Left lung (tissue), 4 donors: ENCODE measurements at regions not wholly inside any gene's neighbourhood (a gene's known extent, or its start where the extent isn't known, plus 50 kb on each side); places are given as distances from the start of the nearest gene placed in this dataset.

Experiments used
- ATAC-seq: fragments of 200-7000 bp; cut with Tn5 transposase; one replicate; pipeline ENCODE4 v1.9.1; 2020; ENCODE audit warnings: moderate library complexity
- DNase-seq, 4 donors: peaks; one replicate each; pipeline ENCODE4 v3.0.0-alpha.2; 2013 to 2020
- H3K27ac ChIP-seq, 2 donors: fragments of 200-600 bp; sonication (generic) in 1 of 2; one replicate each; pipeline versions ENCODE4 v1.5.0 to v1.8.0; 2020 to 2021
- H3K27me3 ChIP-seq, 2 donors: fragments of 200-600 bp; sonication (generic) in 1 of 2; one replicate each; pipeline versions ENCODE4 v1.5.0 to v1.8.0; 2020 to 2021
- H3K36me3 ChIP-seq, 2 donors: fragments of 200-600 bp; sonication (generic) in 1 of 2; one replicate each; pipeline versions ENCODE4 v1.5.0 to v1.8.0; 2020 to 2021
- H3K4me1 ChIP-seq, 2 donors: fragments of 200-600 bp; one replicate each; pipeline ENCODE4 v1.8.0; 2021
- H3K4me3 ChIP-seq, 2 donors: fragments of 200-600 bp; sonication (generic) in 1 of 2; one replicate each; pipeline versions ENCODE4 v1.5.0 to v1.8.0; 2020 to 2021; ENCODE audit warnings: mild to moderate bottlenecking in 1 of 2
- H3K9me3 ChIP-seq, 2 donors: fragments of 200-600 bp; sonication (generic) in 1 of 2; one replicate each; pipeline versions ENCODE4 v1.5.0 to v1.8.0; 2020 to 2021
- intact Hi-C, 2 donors: fragments of 100-400 bp; cut with DNase I; formaldehyde crosslinking; loops; one replicate each; pipeline versions ENCODE4 v1.11.2 to v1.14.2; 2022
- TF ChIP-seq, protein P1 (sequence below), 2 donors: fragments of 200-600 bp; sonication (generic) in 1 of 2; IDR thresholded peaks; one replicate each; pipeline versions ENCODE4 v1.5.0 to v1.8.0; 2021; ENCODE audit warnings: antibody characterized with exemption in 2 of 2
- donor health status: DM: no; HTN: yes; CAD: no.
- donor health status: DM: no; HTN: no; CAD: no.

DNA sequence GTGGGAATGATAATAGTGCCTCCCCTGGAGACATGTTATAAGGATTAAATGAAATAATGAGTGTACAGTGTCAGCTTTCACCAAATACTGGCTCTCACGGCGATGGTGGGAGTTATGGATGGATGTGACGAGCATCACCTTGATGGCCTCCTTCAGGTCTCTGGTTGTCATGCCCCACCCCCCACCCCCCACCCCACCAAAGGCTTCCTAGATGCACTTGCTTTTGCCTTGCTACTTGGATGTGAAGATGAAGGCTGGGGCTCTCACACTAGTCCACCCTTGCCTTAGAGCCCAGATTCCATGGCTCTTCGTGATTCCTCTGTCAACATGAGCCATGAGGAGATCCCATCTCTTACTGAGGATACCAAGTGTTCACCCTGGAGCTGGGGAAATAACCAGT, 412.3 kb downstream of the NPHP4 start:
- ATAC-seq = no peak
- no peaks in the 10 kb centered on the region for H3K4me1 ChIP-seq
- intact Hi-C loops = no loop called here

GRCh38 chr1:5578690-5579089, 413.5 kb downstream of the NPHP4 start:
- H3K36me3 ChIP-seq = no peaks in the 10 kb centered on the region
- no peaks in the 10 kb centered on the region for H3K9me3 ChIP-seq
- no peak for ATAC-seq
- no peak for DNase-seq
- intact Hi-C loops = no loop called here
- H3K27me3 ChIP-seq = peaks cover 0 to 26% of the 10 kb centered on the region in 2 donors
- H3K4me1 ChIP-seq = no peaks in the 10 kb centered on the region
- no peak overlapping the region for H3K4me3 ChIP-seq
- no peak overlapping the region for H3K27ac ChIP-seq
- TF ChIP-seq, protein P1, sequence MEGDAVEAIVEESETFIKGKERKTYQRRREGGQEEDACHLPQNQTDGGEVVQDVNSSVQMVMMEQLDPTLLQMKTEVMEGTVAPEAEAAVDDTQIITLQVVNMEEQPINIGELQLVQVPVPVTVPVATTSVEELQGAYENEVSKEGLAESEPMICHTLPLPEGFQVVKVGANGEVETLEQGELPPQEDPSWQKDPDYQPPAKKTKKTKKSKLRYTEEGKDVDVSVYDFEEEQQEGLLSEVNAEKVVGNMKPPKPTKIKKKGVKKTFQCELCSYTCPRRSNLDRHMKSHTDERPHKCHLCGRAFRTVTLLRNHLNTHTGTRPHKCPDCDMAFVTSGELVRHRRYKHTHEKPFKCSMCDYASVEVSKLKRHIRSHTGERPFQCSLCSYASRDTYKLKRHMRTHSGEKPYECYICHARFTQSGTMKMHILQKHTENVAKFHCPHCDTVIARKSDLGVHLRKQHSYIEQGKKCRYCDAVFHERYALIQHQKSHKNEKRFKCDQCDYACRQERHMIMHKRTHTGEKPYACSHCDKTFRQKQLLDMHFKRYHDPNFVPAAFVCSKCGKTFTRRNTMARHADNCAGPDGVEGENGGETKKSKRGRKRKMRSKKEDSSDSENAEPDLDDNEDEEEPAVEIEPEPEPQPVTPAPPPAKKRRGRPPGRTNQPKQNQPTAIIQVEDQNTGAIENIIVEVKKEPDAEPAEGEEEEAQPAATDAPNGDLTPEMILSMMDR (IDR thresholded peaks at IDR 0.05) = no peak

More for the DNA sequence above, 412.3 kb downstream of the NPHP4 start:
- DNase-seq = no peak
- TF ChIP-seq, protein P1 (IDR thresholded peaks at IDR 0.05) = no peak
- Histone ChIP-seq H3K27me3 (peaks cover 0 to 26% of the 10 kb centered on the region in 2 donors), H3K36me3 (no peaks in the 10 kb centered on the region), H3K4me3 (no peak overlapping the region), H3K27ac (no peak overlapping the region), H3K9me3 (no peaks in the 10 kb centered on the region)

DNA sequence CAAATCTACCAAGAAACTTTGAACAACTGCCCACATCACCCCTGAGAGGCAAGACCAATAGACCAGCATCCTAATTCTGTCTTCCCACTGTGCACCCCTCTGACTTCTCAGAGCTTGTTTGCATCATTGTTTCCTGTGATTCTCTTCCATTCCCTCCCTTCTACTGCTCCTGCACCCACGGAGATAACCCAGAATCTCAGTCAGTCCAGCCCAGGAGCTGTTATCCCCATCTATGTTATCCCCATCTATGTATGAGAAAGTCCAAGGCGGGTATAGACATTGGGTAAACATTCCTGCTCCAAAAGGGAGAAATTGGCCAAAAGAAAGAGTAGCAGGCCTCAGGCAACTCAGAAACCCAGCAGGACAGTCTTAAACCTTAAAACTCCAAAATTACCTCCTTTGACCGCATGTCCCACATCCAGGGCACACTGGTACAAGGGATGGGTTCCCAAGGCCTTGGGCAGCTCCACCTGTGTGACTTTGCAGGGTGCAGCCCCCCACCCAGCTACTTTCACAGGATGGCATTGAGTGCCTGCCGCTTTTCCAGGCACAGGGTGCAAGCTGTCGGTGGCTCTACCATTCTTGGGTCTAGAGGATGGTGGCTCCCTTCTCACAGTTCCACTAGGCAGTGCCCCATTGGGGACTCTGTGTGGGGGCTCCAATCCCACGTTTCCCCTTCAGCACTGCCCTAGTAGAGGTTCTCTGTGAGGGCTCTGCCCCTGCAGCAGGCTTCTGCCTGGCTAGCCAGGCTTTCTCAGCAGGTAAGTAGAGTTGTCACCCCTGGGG, 414.8 kb downstream of the NPHP4 start:
- no peaks in the 10 kb centered on the region for H3K36me3 ChIP-seq

GRCh38 chr1:5576673-5577065, 415.6 kb downstream of the NPHP4 start:
- DNase-seq (no peak), ATAC-seq (no peak)
- intact Hi-C loops = no loop called here
- peaks cover 0 to 1% of the 10 kb centered on the region in 2 donors for H3K9me3 ChIP-seq
- no peak overlapping the region for H3K4me3 ChIP-seq
- H3K36me3 ChIP-seq = no peaks in the 10 kb centered on the region
- H3K4me1 ChIP-seq = no peaks in the 10 kb centered on the region
- H3K27ac ChIP-seq = no peak overlapping the region
- peaks cover 0 to 15% of the 10 kb centered on the region in 2 donors for H3K27me3 ChIP-seq
- TF ChIP-seq, protein P1 (IDR thresholded peaks at IDR 0.05) = no peak

More for the DNA sequence above, 414.8 kb downstream of the NPHP4 start:
- Histone ChIP-seq H3K4me3 (no peak overlapping the region), H3K4me1 (no peaks in the 10 kb centered on the region), H3K9me3 (no peaks in the 10 kb centered on the region), H3K27me3 (peaks cover 0 to 21% of the 10 kb centered on the region in 2 donors), H3K27ac (no peak overlapping the region)
- no peak for DNase-seq
- intact Hi-C loops = no loop called here
- TF ChIP-seq, protein P1 (IDR thresholded peaks at IDR 0.05) = no peak
- ATAC-seq = no peak

DNA sequence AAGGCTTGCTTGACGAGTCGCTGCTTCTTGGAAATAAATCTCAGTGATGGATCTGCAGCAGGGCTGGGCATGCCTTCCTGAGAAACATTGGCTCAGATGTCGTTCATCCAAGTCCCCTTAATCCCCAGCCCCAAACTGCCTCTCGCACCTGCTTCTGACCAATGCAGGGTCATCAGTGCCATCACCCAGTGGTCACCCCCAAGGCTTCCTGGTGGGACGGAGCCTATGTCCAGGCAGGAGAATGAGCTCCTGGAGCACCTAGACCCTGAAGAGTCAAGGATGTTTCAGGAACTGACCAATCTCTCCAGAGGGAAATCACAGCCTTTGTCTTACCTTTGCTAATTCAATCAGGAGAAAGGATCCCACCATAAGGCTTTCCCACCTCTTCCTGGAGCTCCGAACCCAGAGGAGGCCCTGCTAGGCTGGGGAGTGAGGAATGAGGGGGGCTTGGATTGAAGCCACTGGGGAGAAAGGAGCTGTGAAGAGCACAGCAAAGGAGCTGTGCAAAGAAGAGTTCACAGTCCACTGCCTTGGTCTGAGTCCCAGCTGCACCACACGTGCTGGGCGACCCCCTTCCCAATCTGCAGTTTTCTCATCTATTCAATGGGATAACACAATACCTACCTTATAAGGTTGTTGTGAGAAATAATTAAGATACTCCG, 416.1 kb downstream of the NPHP4 start:
- no peak overlapping the region for H3K27ac ChIP-seq
- ATAC-seq = no peak
- intact Hi-C loops = no loop called here
- peaks cover 0 to 10% of the 10 kb centered on the region in 2 donors for H3K27me3 ChIP-seq
- no peaks in the 10 kb centered on the region for H3K36me3 ChIP-seq
- TF ChIP-seq, protein P1 (IDR thresholded peaks at IDR 0.05) = no peak
- no peak overlapping the region for H3K4me3 ChIP-seq
- H3K9me3 ChIP-seq = peaks cover 0 to 4% of the 10 kb centered on the region in 2 donors
- no peaks in the 10 kb centered on the region for H3K4me1 ChIP-seq
- no peak for DNase-seq
